ENCODE measurements at regions not wholly inside any gene's neighbourhood (a gene's known extent, or its start where the extent isn't known, plus 50 kb on each side); places are given as distances from the start of the nearest gene placed in this dataset.

GRCh38 chr5:164051745-164052144, 546.3 kb downstream of the MAT2B start:
- Mint-ChIP-seq H3K4me3 (no peak overlapping the region), H3K27me3 (no peaks in the 10 kb centered on the region), H3K4me1 (no peaks in the 10 kb centered on the region), H3K27ac (no peak overlapping the region), H3K9me3 (peaks cover under 1% of the 10 kb centered on the region), H3K36me3 (no peaks in the 10 kb centered on the region)

DNA sequence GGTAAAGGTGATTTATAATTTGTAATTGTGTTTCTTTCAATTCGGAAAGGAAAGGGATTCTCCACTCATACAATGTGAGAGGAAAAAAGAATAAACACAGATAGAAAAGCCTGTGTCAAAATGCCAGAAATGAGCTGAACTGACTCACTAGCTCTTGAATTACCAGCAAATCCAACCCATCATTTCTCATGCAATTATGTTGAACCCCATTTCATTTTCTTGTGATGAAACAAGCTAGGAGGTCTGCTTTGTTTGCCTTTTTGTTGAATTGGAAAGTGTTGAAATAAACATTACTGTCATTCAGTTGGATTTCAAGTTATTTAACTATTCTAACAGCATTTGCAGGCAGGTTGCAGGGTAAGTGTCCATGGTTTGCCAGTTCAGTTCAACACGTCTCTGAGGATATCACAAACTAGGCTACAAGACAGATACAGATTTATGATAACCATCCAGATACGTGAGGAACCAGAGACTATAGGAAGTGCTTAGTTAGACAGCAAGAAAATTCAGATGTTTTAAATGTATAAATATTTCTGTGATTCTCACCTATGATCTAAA, 547.2 kb downstream of the MAT2B start:
- no peak overlapping the region for H3K27ac Mint-ChIP-seq
- no peaks in the 10 kb centered on the region for H3K9me3 Mint-ChIP-seq
- no peaks in the 10 kb centered on the region for H3K4me1 Mint-ChIP-seq
- no peaks in the 10 kb centered on the region for H3K27me3 Mint-ChIP-seq
- H3K36me3 Mint-ChIP-seq: no peaks in the 10 kb centered on the region
- no peak overlapping the region for H3K4me3 Mint-ChIP-seq

DNA sequence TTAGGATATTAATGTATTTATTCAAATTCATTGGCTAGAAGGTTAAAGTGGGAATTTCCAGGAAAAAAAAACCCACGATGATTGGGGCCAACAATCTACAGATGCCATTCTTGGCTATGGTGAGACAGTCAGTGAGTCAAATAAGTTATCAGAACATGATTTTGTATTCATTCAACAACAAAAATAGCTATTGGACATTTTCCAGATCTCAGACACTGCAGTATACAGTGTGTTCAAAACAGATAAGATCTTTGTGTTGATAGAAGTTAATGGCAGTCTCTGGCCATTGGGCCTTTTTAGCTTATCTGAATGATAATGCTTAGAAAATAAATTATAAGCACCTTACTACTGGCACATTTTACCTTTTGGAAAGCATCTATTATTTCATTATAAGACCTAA, 547.7 kb downstream of the MAT2B start:
- H3K4me1 Mint-ChIP-seq: no peaks in the 10 kb centered on the region
- H3K4me3 Mint-ChIP-seq: no peak overlapping the region
- no peaks in the 10 kb centered on the region for H3K36me3 Mint-ChIP-seq
- H3K27me3 Mint-ChIP-seq: no peaks in the 10 kb centered on the region
- no peaks in the 10 kb centered on the region for H3K9me3 Mint-ChIP-seq
- no peak overlapping the region for H3K27ac Mint-ChIP-seq

GRCh38 chr5:164054461-164054860, 549.0 kb downstream of the MAT2B start:
- Mint-ChIP-seq H3K36me3 (no peaks in the 10 kb centered on the region), H3K4me3 (no peak overlapping the region), H3K27ac (no peak overlapping the region), H3K27me3 (no peaks in the 10 kb centered on the region), H3K9me3 (no peaks in the 10 kb centered on the region), H3K4me1 (no peaks in the 10 kb centered on the region)

GRCh38 chr5:164057121-164057520, 551.7 kb downstream of the MAT2B start:
- Mint-ChIP-seq H3K4me3 (no peak overlapping the region), H3K4me1 (no peaks in the 10 kb centered on the region), H3K27me3 (no peaks in the 10 kb centered on the region), H3K36me3 (no peaks in the 10 kb centered on the region), H3K9me3 (no peaks in the 10 kb centered on the region), H3K27ac (no peak overlapping the region)

DNA sequence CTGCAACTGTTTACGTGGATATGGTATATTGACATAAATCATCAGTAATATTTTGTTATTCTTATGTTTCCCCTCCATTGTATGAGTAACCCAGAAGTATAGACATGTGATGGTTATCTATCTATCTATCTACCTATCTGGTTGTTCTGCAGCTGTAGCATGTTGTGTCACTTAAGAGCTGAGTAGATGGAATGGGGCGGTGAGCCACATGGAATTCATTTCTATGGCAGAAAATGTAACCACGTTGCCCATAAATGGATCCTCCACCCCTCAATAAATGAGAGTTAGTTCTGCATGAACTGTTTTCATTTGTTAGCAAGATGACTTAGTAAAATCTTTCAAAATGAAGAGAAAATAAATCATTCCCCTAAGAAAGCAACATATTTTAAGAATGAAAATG, 553.2 kb downstream of the MAT2B start:
- no peak overlapping the region for H3K27ac Mint-ChIP-seq
- no peak overlapping the region for H3K4me3 Mint-ChIP-seq
- H3K36me3 Mint-ChIP-seq: no peaks in the 10 kb centered on the region
- H3K27me3 Mint-ChIP-seq: no peaks in the 10 kb centered on the region
- no peaks in the 10 kb centered on the region for H3K9me3 Mint-ChIP-seq
- no peaks in the 10 kb centered on the region for H3K4me1 Mint-ChIP-seq

DNA sequence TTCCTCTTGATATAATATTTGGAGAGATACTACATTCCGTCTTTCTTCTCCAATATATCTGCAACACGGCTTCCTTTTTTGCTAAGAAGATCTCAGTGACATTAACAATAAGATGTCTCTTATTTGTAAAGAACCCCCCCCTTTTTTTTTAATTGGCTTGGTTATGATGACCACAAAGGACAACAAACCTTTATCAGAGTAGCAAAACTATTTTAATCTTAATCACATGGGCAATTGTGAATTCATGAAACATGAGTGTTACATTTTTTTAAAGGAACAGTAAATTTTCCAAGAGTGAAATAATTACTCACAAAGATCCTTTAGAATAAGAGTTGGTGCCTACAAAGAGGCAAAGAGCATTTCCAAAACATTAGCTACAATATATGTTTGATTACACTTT, 554.1 kb downstream of the MAT2B start:
- Mint-ChIP-seq H3K36me3 (no peaks in the 10 kb centered on the region), H3K27me3 (no peaks in the 10 kb centered on the region), H3K4me1 (no peaks in the 10 kb centered on the region), H3K27ac (no peak overlapping the region), H3K4me3 (no peak overlapping the region), H3K9me3 (no peaks in the 10 kb centered on the region)

DNA sequence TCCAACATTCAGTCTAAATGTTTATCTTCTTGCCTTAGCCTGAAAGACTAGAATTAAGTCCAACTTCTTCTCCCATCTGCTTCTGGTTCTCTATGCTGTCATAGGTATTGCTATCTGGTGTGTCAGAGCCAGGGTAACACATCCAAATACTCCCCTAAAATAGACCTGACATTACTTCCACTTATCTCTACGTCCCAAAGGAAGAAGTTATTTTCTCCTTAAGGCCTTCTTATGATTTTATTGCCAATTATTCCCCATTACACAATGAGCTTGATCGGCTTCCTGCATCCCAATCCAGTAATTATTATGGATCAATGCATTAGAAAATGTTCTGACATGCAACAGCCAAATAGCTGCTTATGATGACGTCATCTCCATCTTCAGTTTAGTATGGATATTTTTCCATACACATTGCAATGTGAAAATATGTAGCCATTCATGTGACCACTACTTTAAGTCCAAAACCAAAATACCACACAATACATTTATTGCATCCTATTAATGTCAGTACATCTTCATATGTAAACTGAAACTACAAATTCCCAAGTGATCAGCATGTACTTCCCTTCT, 555.5 kb downstream of the MAT2B start:
- no peaks in the 10 kb centered on the region for H3K27me3 Mint-ChIP-seq
- no peak overlapping the region for H3K27ac Mint-ChIP-seq
- no peaks in the 10 kb centered on the region for H3K9me3 Mint-ChIP-seq
- H3K4me1 Mint-ChIP-seq: no peaks in the 10 kb centered on the region
- H3K4me3 Mint-ChIP-seq: no peak overlapping the region
- H3K36me3 Mint-ChIP-seq: no peaks in the 10 kb centered on the region

- H3K4me3 Mint-ChIP-seq: no peak overlapping the region
- no peaks in the 10 kb centered on the region for H3K36me3 Mint-ChIP-seq
- no peaks in the 10 kb centered on the region for H3K4me1 Mint-ChIP-seq
- H3K9me3 Mint-ChIP-seq: no peaks in the 10 kb centered on the region
- no peaks in the 10 kb centered on the region for H3K27me3 Mint-ChIP-seq
- no peak overlapping the region for H3K27ac Mint-ChIP-seq
Measured at GRCh38 chr5:164062304-164062703, 556.9 kb downstream of the MAT2B start.

DNA sequence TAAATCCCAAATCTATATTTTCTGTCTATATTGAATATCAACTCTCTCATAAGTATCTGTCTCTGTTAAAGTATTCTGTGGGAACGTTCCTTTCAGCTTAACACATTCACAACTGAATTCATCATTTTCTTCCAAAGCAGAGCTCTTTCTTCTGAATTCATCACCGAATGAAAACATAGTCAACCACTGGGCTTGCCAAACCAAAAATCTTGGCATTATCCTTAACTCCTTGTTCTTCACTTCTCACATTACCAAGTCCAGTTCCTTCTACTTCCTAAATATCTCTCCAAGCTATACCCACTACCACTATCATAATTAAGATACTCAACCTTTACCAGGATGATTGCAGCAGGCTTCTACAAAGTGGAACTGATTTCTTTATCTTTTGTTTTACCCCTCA, 559.8 kb downstream of the MAT2B start:
- no peaks in the 10 kb centered on the region for H3K27me3 Mint-ChIP-seq
- H3K4me3 Mint-ChIP-seq: no peak overlapping the region
- H3K9me3 Mint-ChIP-seq: no peaks in the 10 kb centered on the region
- no peaks in the 10 kb centered on the region for H3K36me3 Mint-ChIP-seq
- no peaks in the 10 kb centered on the region for H3K4me1 Mint-ChIP-seq
- H3K27ac Mint-ChIP-seq: no peak overlapping the region

- Mint-ChIP-seq H3K4me1 (no peaks in the 10 kb centered on the region), H3K4me3 (no peak overlapping the region), H3K36me3 (no peaks in the 10 kb centered on the region), H3K27me3 (no peaks in the 10 kb centered on the region), H3K27ac (no peak overlapping the region), H3K9me3 (no peaks in the 10 kb centered on the region)
Measured at GRCh38 chr5:164071671-164072070, 566.3 kb downstream of the MAT2B start.

- Mint-ChIP-seq H3K27ac (no peak overlapping the region), H3K4me1 (no peaks in the 10 kb centered on the region), H3K36me3 (no peaks in the 10 kb centered on the region), H3K9me3 (no peaks in the 10 kb centered on the region), H3K27me3 (no peaks in the 10 kb centered on the region), H3K4me3 (no peak overlapping the region)
Measured at GRCh38 chr5:164073081-164073480, 567.7 kb downstream of the MAT2B start.

GRCh38 chr5:164076556-164076955, 571.1 kb downstream of the MAT2B start:
- H3K4me1 Mint-ChIP-seq: no peaks in the 10 kb centered on the region
- H3K9me3 Mint-ChIP-seq: no peaks in the 10 kb centered on the region
- no peak overlapping the region for H3K27ac Mint-ChIP-seq
- no peaks in the 10 kb centered on the region for H3K36me3 Mint-ChIP-seq
- no peak overlapping the region for H3K4me3 Mint-ChIP-seq
- no peaks in the 10 kb centered on the region for H3K27me3 Mint-ChIP-seq

DNA sequence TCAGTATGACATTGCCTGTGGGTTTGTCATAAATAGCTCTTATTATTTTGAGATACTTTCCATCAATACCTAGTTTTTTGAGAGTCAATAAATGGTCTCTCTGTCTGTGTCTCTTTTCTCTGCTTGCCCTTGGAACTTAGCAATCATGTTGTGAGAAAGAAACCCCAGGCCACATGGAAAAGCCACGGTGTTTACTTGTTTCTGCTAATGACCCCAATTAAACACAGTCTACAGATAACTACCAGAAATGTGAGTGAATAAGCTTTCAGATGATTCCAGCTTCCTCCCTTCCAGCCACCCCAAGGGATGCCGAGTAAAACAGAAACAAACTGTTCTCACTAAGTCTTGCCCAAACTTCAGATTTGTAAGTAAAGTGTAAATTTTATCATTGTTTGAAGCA, 584.9 kb downstream of the MAT2B start:
- no peaks in the 10 kb centered on the region for H3K36me3 Mint-ChIP-seq
- no peak overlapping the region for H3K4me3 Mint-ChIP-seq
- no peak overlapping the region for H3K27ac Mint-ChIP-seq
- H3K27me3 Mint-ChIP-seq: no peaks in the 10 kb centered on the region
- H3K9me3 Mint-ChIP-seq: no peaks in the 10 kb centered on the region
- H3K4me1 Mint-ChIP-seq: no peaks in the 10 kb centered on the region

DNA sequence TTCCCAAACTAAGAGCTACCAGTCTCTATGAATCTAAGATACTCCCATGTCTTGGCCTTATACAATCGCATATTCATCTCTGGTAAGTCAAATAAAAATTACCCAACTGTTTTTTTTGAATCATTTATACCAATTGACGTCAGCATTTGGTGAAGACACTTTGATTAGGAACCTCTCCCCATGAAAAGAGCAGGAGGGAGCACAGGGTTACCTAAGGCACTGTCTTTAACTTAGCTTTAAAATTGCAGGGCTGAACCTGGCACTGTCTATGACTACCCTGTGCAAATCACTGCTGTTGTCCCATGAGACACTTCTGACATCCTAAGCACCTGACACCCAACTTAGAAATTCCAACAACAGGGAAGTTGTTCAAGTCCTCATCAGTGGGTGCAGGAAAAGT, 586.4 kb downstream of the MAT2B start:
- Mint-ChIP-seq H3K27me3 (no peaks in the 10 kb centered on the region), H3K27ac (no peak overlapping the region), H3K4me3 (no peak overlapping the region), H3K9me3 (no peaks in the 10 kb centered on the region), H3K36me3 (no peaks in the 10 kb centered on the region), H3K4me1 (no peaks in the 10 kb centered on the region)

DNA sequence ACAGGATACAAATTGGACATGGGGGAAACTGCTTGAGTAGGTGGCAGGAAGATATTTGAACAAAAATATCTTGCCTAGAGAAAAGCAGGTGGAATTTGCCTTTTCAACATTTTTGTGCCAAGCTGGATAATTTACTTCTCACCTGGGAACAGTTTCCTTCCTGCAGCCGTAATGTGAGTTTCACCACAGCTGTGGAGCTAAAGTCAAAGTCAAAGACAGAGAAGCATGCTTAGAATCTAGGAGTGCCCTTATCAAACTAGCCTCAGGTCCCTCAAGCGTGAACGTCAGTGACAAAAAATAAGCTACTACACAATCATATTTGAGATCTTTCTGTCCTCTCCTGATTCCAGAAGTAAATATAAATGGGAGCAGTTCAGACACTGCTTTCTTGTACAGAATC, 588.9 kb downstream of the MAT2B start:
- H3K4me3 Mint-ChIP-seq: no peak overlapping the region
- no peak overlapping the region for H3K27ac Mint-ChIP-seq
- H3K27me3 Mint-ChIP-seq: no peaks in the 10 kb centered on the region
- H3K4me1 Mint-ChIP-seq: no peaks in the 10 kb centered on the region
- no peaks in the 10 kb centered on the region for H3K9me3 Mint-ChIP-seq
- H3K36me3 Mint-ChIP-seq: no peaks in the 10 kb centered on the region

- H3K4me1 Mint-ChIP-seq: no peaks in the 10 kb centered on the region
Measured at GRCh38 chr5:164097749-164098148, 592.3 kb downstream of the MAT2B start.

More at GRCh38 chr5:164097749-164098148, 592.3 kb downstream of the MAT2B start:
- no peak overlapping the region for H3K4me3 Mint-ChIP-seq
- H3K27me3 Mint-ChIP-seq: no peaks in the 10 kb centered on the region
- H3K9me3 Mint-ChIP-seq: no peaks in the 10 kb centered on the region
- H3K27ac Mint-ChIP-seq: no peak overlapping the region
- H3K36me3 Mint-ChIP-seq: no peaks in the 10 kb centered on the region
